Activated B cell treated with CpG ODN at 0.5 μM for 24 hours (primary cell): ENCODE measurements at regions not wholly inside any gene's neighbourhood (a gene's known extent, or its start where the extent isn't known, plus 50 kb on each side); places are given as distances from the start of the nearest gene placed in this dataset.

ENCODE experiments used
- ATAC-seq: fragments of 200-7000 bp; cut with Tn5 transposase; one replicate; pipeline ENCODE4 v1.10.0; 2021; ENCODE audit warnings: low read depth, mild to moderate bottlenecking, moderate library complexity
- CTCF ChIA-PET: fragments of 350-600 bp; sonication (Branson Sonifier 250); formaldehyde crosslinking; loops from one replicate; lab custom pipeline; 2021; ENCODE audit warnings: antibody characterized with exemption; lab: Charles Lee
- POLR2A ChIA-PET: fragments of 350-600 bp; sonication (Branson Sonifier 250); formaldehyde crosslinking; loops from one replicate; lab custom pipeline; 2021; ENCODE audit warnings: antibody characterized with exemption; lab: Charles Lee
- DNase-seq: peaks from one replicate; pipeline ENCODE4 v3.0.0; 2022
- H3K27ac Mint-ChIP-seq: one replicate; pipeline ENCODE4 v1.8.0; 2020; ENCODE audit warnings: mixed read lengths
- H3K27me3 Mint-ChIP-seq: one replicate; pipeline ENCODE4 v1.8.0; 2021; ENCODE audit warnings: mixed read lengths
- H3K36me3 Mint-ChIP-seq: one replicate; pipeline ENCODE4 v1.8.0; 2021; ENCODE audit warnings: low read depth, mixed read lengths
- H3K4me1 Mint-ChIP-seq: one replicate; pipeline ENCODE4 v1.8.0; 2021; ENCODE audit warnings: mixed read lengths
- H3K4me3 Mint-ChIP-seq: one replicate; pipeline ENCODE4 v1.8.0; 2020; ENCODE audit warnings: mild to moderate bottlenecking, mixed read lengths
- H3K9me3 Mint-ChIP-seq: one replicate; pipeline ENCODE4 v1.8.0; 2020; ENCODE audit warnings: mixed read lengths
- CTCF ChIP-seq: fragments of 200-600 bp; IDR thresholded peaks from one replicate; pipeline ENCODE4 v1.8.0; 2022; ENCODE audit warnings: antibody characterized with exemption, mild to moderate bottlenecking
- intact Hi-C: fragments of 100-400 bp; cut with micrococcal nuclease; formaldehyde crosslinking; loops from one replicate; pipeline ENCODE4 v1.15.1; 2024

GRCh38 chr4:189516902-189517301, 423.8 kb upstream of the FRG1 start:
- H3K27me3 Mint-ChIP-seq = no peaks in the 10 kb centered on the region
- no peak overlapping the region for H3K4me3 Mint-ChIP-seq
- no peaks in the 10 kb centered on the region for H3K36me3 Mint-ChIP-seq
- POLR2A ChIA-PET = no interaction called here
- ATAC-seq (no peak), DNase-seq (no peak)
- intact Hi-C loops = no loop called here
- CTCF ChIA-PET = no interaction called here
- H3K9me3 Mint-ChIP-seq = peaks cover 5% of the 10 kb centered on the region
- no peaks in the 10 kb centered on the region for H3K4me1 Mint-ChIP-seq
- no peak for TF ChIP-seq CTCF
- H3K27ac Mint-ChIP-seq = no peak overlapping the region

GRCh38 chr4:189519186-189519585, 421.5 kb upstream of the FRG1 start:
- no peaks in the 10 kb centered on the region for H3K36me3 Mint-ChIP-seq
- H3K9me3 Mint-ChIP-seq = peaks cover 8% of the 10 kb centered on the region
- no peak for ATAC-seq
- intact Hi-C loops = no loop called here
- no peak for TF ChIP-seq CTCF
- CTCF ChIA-PET = no interaction called here
- no peak overlapping the region for H3K4me3 Mint-ChIP-seq
- POLR2A ChIA-PET = no interaction called here
- no peak overlapping the region for H3K27ac Mint-ChIP-seq
- no peak for DNase-seq
- no peaks in the 10 kb centered on the region for H3K4me1 Mint-ChIP-seq
- H3K27me3 Mint-ChIP-seq = no peaks in the 10 kb centered on the region

- H3K27me3 Mint-ChIP-seq = no peaks in the 10 kb centered on the region
- POLR2A ChIA-PET = no interaction called here
- DNase-seq = no peak
- no peaks in the 10 kb centered on the region for H3K4me1 Mint-ChIP-seq
- intact Hi-C loops = no loop called here
- no peak for ATAC-seq
- peaks cover 30% of the 10 kb centered on the region for H3K9me3 Mint-ChIP-seq
- no peak overlapping the region for H3K27ac Mint-ChIP-seq
- H3K4me3 Mint-ChIP-seq = no peak overlapping the region
- CTCF ChIA-PET = no interaction called here
- H3K36me3 Mint-ChIP-seq = no peaks in the 10 kb centered on the region
- no peak for TF ChIP-seq CTCF
These were observed 415.4 kb upstream of the FRG1 start for GRCh38 chr4:189525304-189525703.

- Mint-ChIP-seq H3K27ac (no peak overlapping the region), H3K4me1 (no peaks in the 10 kb centered on the region), H3K27me3 (no peaks in the 10 kb centered on the region), H3K36me3 (no peaks in the 10 kb centered on the region), H3K4me3 (no peak overlapping the region), H3K9me3 (peaks cover 28% of the 10 kb centered on the region)
- ChIA-PET POLR2A (no interaction called here), CTCF (no interaction called here)
- DNase-seq (no peak), ATAC-seq (no peak)
- intact Hi-C loops = no loop called here
- no peak for TF ChIP-seq CTCF
These were observed 409.8 kb upstream of the FRG1 start for GRCh38 chr4:189530848-189531247.

GRCh38 chr4:189533603-189534002, 407.1 kb upstream of the FRG1 start:
- intact Hi-C loops = no loop called here
- H3K36me3 Mint-ChIP-seq = no peaks in the 10 kb centered on the region
- no peaks in the 10 kb centered on the region for H3K4me1 Mint-ChIP-seq
- H3K27ac Mint-ChIP-seq = no peak overlapping the region
- ChIA-PET POLR2A (no interaction called here), CTCF (no interaction called here)
- H3K9me3 Mint-ChIP-seq = peaks cover 19% of the 10 kb centered on the region
- TF ChIP-seq CTCF = no peak
- H3K27me3 Mint-ChIP-seq = no peaks in the 10 kb centered on the region
- DNase-seq (no peak), ATAC-seq (no peak)
- H3K4me3 Mint-ChIP-seq = no peak overlapping the region
